CD4-positive, alpha-beta T cell (primary cell): ENCODE measurements at regions not wholly inside any gene's neighbourhood (a gene's known extent, or its start where the extent isn't known, plus 50 kb on each side); places are given as distances from the start of the nearest gene placed in this dataset.

ENCODE experiments used
- ATAC-seq: fragments of 200-7000 bp; cut with Tn5 transposase; one replicate; pipeline ENCODE4 v1.10.0; 2022; ENCODE audit warnings: mild to moderate bottlenecking; ENCODE audit not compliant: poor library complexity
- CTCF ChIA-PET: fragments of 350-600 bp; sonication (Branson Sonifier 250); formaldehyde crosslinking; loops from one replicate; lab custom pipeline; 2021; ENCODE audit warnings: antibody characterized with exemption, inconsistent platforms; lab: Charles Lee
- POLR2A ChIA-PET: fragments of 350-600 bp; sonication (Branson Sonifier 250); formaldehyde crosslinking; loops from one replicate; lab custom pipeline; 2021; ENCODE audit warnings: antibody characterized with exemption, inconsistent platforms; lab: Charles Lee
- DNase-seq, 14 experiments: peaks; one replicate each; pipeline ENCODE4 v3.0.0-alpha.2; 2013 to 2020; ENCODE audit warnings: mixed read lengths in 2 of 14
- H3K27ac ChIP-seq, 2 donors: one replicate each; pipeline versions ENCODE4 v1.5.1 to v1.7.0; 2013; ENCODE audit warnings: low read length in 2 of 2, low read depth in 1 of 2, mild to moderate bottlenecking in 1 of 2
- H3K27me3 ChIP-seq, 2 experiments: 1 replicate in 1 of 2; 2 replicates in 1 of 2; pipeline versions ENCODE4 v1.6.1 to v1.7.0; 2013; ENCODE audit warnings: low read length in 2 of 2, control low read depth in 1 of 2, mild to moderate bottlenecking in 1 of 2, moderate library complexity in 1 of 2; ENCODE audit not compliant: insufficient read depth in 2 of 2, control insufficient read depth in 1 of 2
- H3K36me3 ChIP-seq: one replicate; pipeline ENCODE4 v1.6.1; 2013; ENCODE audit warnings: low read length, control low read depth; ENCODE audit not compliant: insufficient read depth
- H3K4me1 ChIP-seq: one replicate; pipeline ENCODE4 v1.6.1; 2013; ENCODE audit warnings: low read length, control low read depth; ENCODE audit not compliant: insufficient read depth
- H3K4me3 ChIP-seq: one replicate; pipeline ENCODE4 v1.5.1; 2013; ENCODE audit warnings: mild to moderate bottlenecking, low read length, moderate library complexity
- H3K9me3 ChIP-seq, 2 experiments: 1 replicate in 1 of 2; 2 replicates in 1 of 2; pipeline versions ENCODE4 v1.6.1 to v1.7.0; 2013; ENCODE audit warnings: low read length in 2 of 2, mild to moderate bottlenecking in 2 of 2, control low read depth in 1 of 2, moderate library complexity in 1 of 2; ENCODE audit not compliant: control insufficient read depth in 1 of 2, insufficient read depth in 1 of 2
- H3K27ac Mint-ChIP-seq: one replicate; pipeline ENCODE4 v1.8.0; 2020; ENCODE audit warnings: mixed read lengths
- H3K27me3 Mint-ChIP-seq: one replicate; pipeline ENCODE4 v1.8.0; 2021; ENCODE audit warnings: mixed read lengths
- H3K36me3 Mint-ChIP-seq: one replicate; pipeline ENCODE4 v1.8.0; 2021; ENCODE audit warnings: low read depth, mixed read lengths
- H3K4me1 Mint-ChIP-seq: one replicate; pipeline ENCODE4 v1.8.0; 2021; ENCODE audit warnings: low read depth, mixed read lengths
- H3K4me3 Mint-ChIP-seq: one replicate; pipeline ENCODE4 v1.8.0; 2020; ENCODE audit warnings: mild to moderate bottlenecking, mixed read lengths
- H3K9me3 Mint-ChIP-seq: one replicate; pipeline ENCODE4 v1.8.0; 2020; ENCODE audit warnings: mixed read lengths
- CTCF ChIP-seq: fragments of 200-600 bp; IDR thresholded peaks from one replicate; pipeline ENCODE4 v1.8.0; 2022; ENCODE audit warnings: antibody characterized with exemption, mild to moderate bottlenecking
- intact Hi-C, 2 experiments: fragments of 100-400 bp; cut with DNase I in 1 of 2; cut with micrococcal nuclease in 1 of 2; formaldehyde crosslinking; loops; one replicate each; pipeline versions ENCODE4 v1.15.1 to v1.9.0; 2023 to 2025; cut with DNase I, micrococcal nuclease

GRCh38 chr10:108775911-108776475 lies 1147.3 kb downstream of the XPNPEP1 start:
- Mint-ChIP-seq H3K36me3 (no peaks in the 10 kb centered on the region), H3K27me3 (no peaks in the 10 kb centered on the region)
- CTCF ChIA-PET = no interaction called here

GRCh38 chr10:108771106-108771505 lies 1152.2 kb downstream of the XPNPEP1 start:
- no peak overlapping the region for H3K27ac ChIP-seq
- Mint-ChIP-seq H3K9me3 (peaks cover 7% of the 10 kb centered on the region), H3K36me3 (no peaks in the 10 kb centered on the region), H3K27me3 (no peaks in the 10 kb centered on the region), H3K4me3 (no peak overlapping the region), H3K4me1 (no peaks in the 10 kb centered on the region), H3K27ac (no peak overlapping the region)
- no peaks in the 10 kb centered on the region for H3K27me3 ChIP-seq
- TF ChIP-seq CTCF = no peak
- H3K4me1 ChIP-seq = no peaks in the 10 kb centered on the region
- H3K9me3 ChIP-seq = no peaks in the 10 kb centered on the region
- DNase-seq = no peak
- CTCF ChIA-PET = no interaction called here
- no peak overlapping the region for H3K4me3 ChIP-seq
- POLR2A ChIA-PET = no interaction called here
- intact Hi-C loops = no loop called here
- no peaks in the 10 kb centered on the region for H3K36me3 ChIP-seq
- ATAC-seq = no peak

More at GRCh38 chr10:108775911-108776475, 1147.3 kb downstream of the XPNPEP1 start:
- H3K4me3 Mint-ChIP-seq = no peak overlapping the region
- POLR2A ChIA-PET = no interaction called here
- intact Hi-C loops = no loop called here
- H3K9me3 Mint-ChIP-seq = peaks cover 5% of the 10 kb centered on the region
- TF ChIP-seq CTCF = no peak
- H3K4me3 ChIP-seq = no peak overlapping the region
- no peaks in the 10 kb centered on the region for H3K36me3 ChIP-seq
- no peaks in the 10 kb centered on the region for H3K9me3 ChIP-seq
- no peak overlapping the region for H3K27ac ChIP-seq
- no peaks in the 10 kb centered on the region for H3K27me3 ChIP-seq
- H3K4me1 ChIP-seq = no peaks in the 10 kb centered on the region
- ATAC-seq (no peak), DNase-seq (no peak)
- H3K4me1 Mint-ChIP-seq = no peaks in the 10 kb centered on the region
- no peak overlapping the region for H3K27ac Mint-ChIP-seq

GRCh38 chr10:108765794-108766193 lies 1157.5 kb downstream of the XPNPEP1 start:
- Histone ChIP-seq H3K9me3 (no peaks in the 10 kb centered on the region), H3K36me3 (no peaks in the 10 kb centered on the region), H3K4me3 (no peak overlapping the region), H3K27ac (no peak overlapping the region), H3K4me1 (no peaks in the 10 kb centered on the region), H3K27me3 (no peaks in the 10 kb centered on the region)
- ATAC-seq (no peak), DNase-seq (no peak)
- Mint-ChIP-seq H3K36me3 (no peaks in the 10 kb centered on the region), H3K9me3 (peaks cover 11% of the 10 kb centered on the region), H3K27me3 (no peaks in the 10 kb centered on the region), H3K4me1 (no peaks in the 10 kb centered on the region), H3K27ac (no peak overlapping the region), H3K4me3 (no peak overlapping the region)
- no peak for TF ChIP-seq CTCF
- intact Hi-C loops = no loop called here
- CTCF ChIA-PET = no interaction called here
- POLR2A ChIA-PET = no interaction called here
